Panc1 (cell line): ENCODE measurements at regions not wholly inside any gene's neighbourhood (a gene's known extent, or its start where the extent isn't known, plus 50 kb on each side); places are given as distances from the start of the nearest gene placed in this dataset.

Experiments
- ATAC-seq: fragments of 200-7000 bp; cut with Tn5 transposase; 2 replicates; pipeline ENCODE4 v1.9.1; 2020; ENCODE audit warnings: mild to moderate bottlenecking, moderate library complexity
- BruUV-seq: library from RNA; stranded (reverse); fragments of 400-500 nt; replicated peaks from 2 replicates; lab custom pipeline; 2021; lab: Mats Ljungman, UMichigan
- CTCF ChIA-PET: fragments of 300-600 bp; sonication (Branson Sonifier 250); formaldehyde crosslinking; loops from one replicate; lab custom pipeline; 2022; ENCODE audit warnings: antibody characterized with exemption; lab: Charles Lee
- POLR2A ChIA-PET: fragments of 300-600 bp; sonication (Branson Sonifier 250); formaldehyde crosslinking; loops from one replicate; lab custom pipeline; 2022; ENCODE audit warnings: antibody characterized with exemption; lab: Charles Lee
- DNase-seq: peaks from one replicate; pipeline ENCODE4 v3.0.0-alpha.2; 2010; ENCODE audit warnings: low read depth, low spot score
- H3K27ac ChIP-seq: 2 replicates; pipeline ENCODE4 v1.5.1; 2011; ENCODE audit warnings: mild to moderate bottlenecking, low read length, inconsistent platforms
- H3K27me3 ChIP-seq: fragments of 200-500 bp; sonication (Bioruptor generic); 2 replicates; pipeline ENCODE4 v1.6.0; 2014; ENCODE audit warnings: low read length, inconsistent platforms; ENCODE audit not compliant: control insufficient read depth, insufficient read depth
- H3K36me3 ChIP-seq: fragments of 200-500 bp; sonication (Bioruptor generic); 2 replicates; pipeline ENCODE4 v1.5.1; 2014; ENCODE audit warnings: inconsistent platforms, mild to moderate bottlenecking, low read length, moderate library complexity; ENCODE audit not compliant: control insufficient read depth, insufficient read depth
- H3K4me1 ChIP-seq: 2 replicates; pipeline ENCODE4 v1.5.1; 2011; ENCODE audit warnings: inconsistent platforms, mild to moderate bottlenecking, low read length, moderate library complexity; ENCODE audit not compliant: control insufficient read depth, insufficient read depth
- H3K4me3 ChIP-seq, 2 experiments: 2 replicates each; pipeline ENCODE4 v1.5.1; 2011 to 2012; ENCODE audit warnings: low read depth in 2 of 2, low read length in 2 of 2, mild to moderate bottlenecking in 2 of 2, inconsistent platforms in 1 of 2, moderate library complexity in 1 of 2
- H3K9me3 ChIP-seq: fragments of 200-500 bp; sonication (Bioruptor generic); 2 replicates; pipeline ENCODE4 v1.5.1; 2014; ENCODE audit warnings: low read depth, mild to moderate bottlenecking, inconsistent platforms, low read length, moderate library complexity; ENCODE audit not compliant: control insufficient read depth, insufficient read depth
- CTCF ChIP-seq: fragments of 450-650 bp; IDR thresholded peaks from 2 replicates; pipeline ENCODE4 v1.5.1; 2017; ENCODE audit warnings: mild to moderate bottlenecking
- POLR2AphosphoS5 ChIP-seq: IDR thresholded peaks from 2 replicates; pipeline ENCODE4 v1.6.1; 2012; ENCODE audit warnings: mild to moderate bottlenecking, low read depth, low read length, moderate library complexity
- REST ChIP-seq, 2 experiments: IDR thresholded peaks; 2 replicates each; pipeline ENCODE4 v1.6.1; 2011 to 2012; ENCODE audit warnings: low read depth in 2 of 2, control low read depth in 1 of 2, low read length in 1 of 2, mild to moderate bottlenecking in 1 of 2, moderate library complexity in 1 of 2; ENCODE audit not compliant: insufficient read depth in 1 of 2
- SIN3A ChIP-seq: IDR thresholded peaks from 2 replicates; pipeline ENCODE4 v1.6.1; 2012; ENCODE audit warnings: low read depth, mild to moderate bottlenecking, low read length, moderate library complexity, borderline replicate concordance; ENCODE audit not compliant: insufficient read depth
- TCF7L2 ChIP-seq: IDR thresholded peaks from 2 replicates; pipeline ENCODE4 v1.6.1; 2011; ENCODE audit warnings: mild to moderate bottlenecking, low read depth, low read length, inconsistent platforms
- in situ Hi-C: cut with HindIII; loops from 2 replicates; pipeline ENCODE4 v1.10.0; 2016; ENCODE audit warnings: low sequenced_read_pairs, low pct_unique_long_range_greater_than_20kb
- intact Hi-C: fragments of 100-400 bp; cut with micrococcal nuclease; formaldehyde crosslinking; loops from one replicate; pipeline ENCODE4 v1.10.0; 2022; ENCODE audit not compliant: unreplicated experiment

GRCh38 chr6:140209775-140210174, 835.3 kb upstream of the CITED2 start:
- intact Hi-C loops = no loop called here
- Histone ChIP-seq H3K9me3 (no peaks in the 10 kb centered on the region), H3K36me3 (no peaks in the 10 kb centered on the region), H3K27ac (no peak overlapping the region), H3K4me3 (no peak overlapping the region), H3K4me1 (no peaks in the 10 kb centered on the region), H3K27me3 (no peaks in the 10 kb centered on the region)
- CTCF ChIA-PET = no interaction called here
- in situ Hi-C loops = no loop called here
- ATAC-seq = no peak
- no peak for TF ChIP-seq SIN3A
- no peak for TF ChIP-seq TCF7L2
- no peak for TF ChIP-seq REST (IDR thresholded peaks at IDR 0.05; ENCODE audit: insufficient read depth in 1 of 2, low read depth in 2 of 2, low read length in 1 of 2)
- no peak for TF ChIP-seq POLR2AphosphoS5
- TF ChIP-seq CTCF = no peak
- no TSS peak for BruUV-seq
- DNase-seq = no peak
- POLR2A ChIA-PET = no interaction called here

- intact Hi-C loops (no loop called here), in situ Hi-C loops (no loop called here)
- POLR2A ChIA-PET = no interaction called here
- H3K27ac ChIP-seq = peak overlapping the region; percentile 14; the same call in 1 of the 2 replicates
- no peak overlapping the region for H3K4me3 ChIP-seq
- BruUV-seq = no TSS peak
- ATAC-seq (no peak), DNase-seq (no peak)
- H3K9me3 ChIP-seq = no peaks in the 10 kb centered on the region
- H3K4me1 ChIP-seq = no peaks in the 10 kb centered on the region
- CTCF ChIA-PET = interaction anchor here (0.6 kb wide), 1 partner anchor 941 kb away, joined by 3 read pairs; no protein-coding TSS in a partner anchor
- H3K27me3 ChIP-seq = no peaks in the 10 kb centered on the region
- TF ChIP-seq CTCF (no peak), SIN3A (no peak), TCF7L2 (no peak), REST (IDR thresholded peaks at IDR 0.05; ENCODE audit: insufficient read depth in 1 of 2, low read depth in 2 of 2, low read length in 1 of 2) (no peak), POLR2AphosphoS5 (no peak)
- H3K36me3 ChIP-seq = no peaks in the 10 kb centered on the region
Observed at GRCh38 chr6:140208286-140208685, 833.8 kb upstream of the CITED2 start.
